ENCODE measurements at regions not wholly inside any gene's neighbourhood (a gene's known extent, or its start where the extent isn't known, plus 50 kb on each side); places are given as distances from the start of the nearest gene placed in this dataset.

DNA sequence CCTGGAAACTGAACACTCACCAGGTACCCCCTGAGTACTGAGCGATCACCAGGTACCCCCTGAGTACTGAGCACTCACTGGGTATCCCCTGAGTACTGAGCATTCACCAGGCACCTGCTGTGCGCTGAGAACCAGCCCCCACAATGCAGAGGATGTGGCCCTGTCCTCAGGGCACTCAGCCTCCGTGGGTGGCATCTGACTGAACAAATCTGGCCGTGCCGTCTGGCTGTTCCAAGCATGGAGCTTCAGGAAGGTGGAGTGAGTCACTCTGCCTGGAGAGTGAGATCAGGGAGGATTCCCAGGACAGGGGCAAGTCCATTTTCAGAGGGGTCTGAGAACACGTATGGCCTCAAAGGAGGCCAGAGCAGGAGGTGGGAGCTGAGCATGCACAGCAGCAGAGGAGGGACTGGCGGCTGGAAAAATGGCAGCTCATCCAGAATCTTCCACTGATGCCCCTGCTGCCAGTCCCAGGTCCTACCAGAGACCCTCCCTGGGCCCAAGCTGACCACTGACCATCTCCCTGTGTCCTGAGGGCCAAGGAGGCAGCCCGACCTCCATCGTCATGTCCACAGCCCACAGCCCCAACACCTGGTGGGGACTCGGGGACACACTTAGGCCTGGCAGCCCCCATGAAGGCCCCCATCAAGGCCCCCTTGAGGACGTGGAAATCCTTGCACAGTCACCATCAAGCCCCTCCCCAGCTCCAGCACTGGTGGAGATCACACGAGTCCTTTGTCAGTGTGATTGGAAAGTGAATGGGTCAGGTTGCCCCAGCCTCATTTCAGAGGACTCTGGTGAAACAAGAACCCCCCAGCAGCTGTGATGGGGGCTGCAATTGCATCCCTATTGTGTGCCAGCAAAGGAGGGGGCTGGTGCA lies 94.1 kb downstream of the HMX1 start:
- TF ChIP-seq, protein P1, sequence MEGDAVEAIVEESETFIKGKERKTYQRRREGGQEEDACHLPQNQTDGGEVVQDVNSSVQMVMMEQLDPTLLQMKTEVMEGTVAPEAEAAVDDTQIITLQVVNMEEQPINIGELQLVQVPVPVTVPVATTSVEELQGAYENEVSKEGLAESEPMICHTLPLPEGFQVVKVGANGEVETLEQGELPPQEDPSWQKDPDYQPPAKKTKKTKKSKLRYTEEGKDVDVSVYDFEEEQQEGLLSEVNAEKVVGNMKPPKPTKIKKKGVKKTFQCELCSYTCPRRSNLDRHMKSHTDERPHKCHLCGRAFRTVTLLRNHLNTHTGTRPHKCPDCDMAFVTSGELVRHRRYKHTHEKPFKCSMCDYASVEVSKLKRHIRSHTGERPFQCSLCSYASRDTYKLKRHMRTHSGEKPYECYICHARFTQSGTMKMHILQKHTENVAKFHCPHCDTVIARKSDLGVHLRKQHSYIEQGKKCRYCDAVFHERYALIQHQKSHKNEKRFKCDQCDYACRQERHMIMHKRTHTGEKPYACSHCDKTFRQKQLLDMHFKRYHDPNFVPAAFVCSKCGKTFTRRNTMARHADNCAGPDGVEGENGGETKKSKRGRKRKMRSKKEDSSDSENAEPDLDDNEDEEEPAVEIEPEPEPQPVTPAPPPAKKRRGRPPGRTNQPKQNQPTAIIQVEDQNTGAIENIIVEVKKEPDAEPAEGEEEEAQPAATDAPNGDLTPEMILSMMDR (IDR thresholded peaks at IDR 0.05): no peak
- TF ChIP-seq ZFX (IDR thresholded peaks at IDR 0.05; ENCODE audit: borderline replicate concordance): no peak
